ENCODE measurements at regions not wholly inside any gene's neighbourhood (a gene's known extent, or its start where the extent isn't known, plus 50 kb on each side); places are given as distances from the start of the nearest gene placed in this dataset.

DNA sequence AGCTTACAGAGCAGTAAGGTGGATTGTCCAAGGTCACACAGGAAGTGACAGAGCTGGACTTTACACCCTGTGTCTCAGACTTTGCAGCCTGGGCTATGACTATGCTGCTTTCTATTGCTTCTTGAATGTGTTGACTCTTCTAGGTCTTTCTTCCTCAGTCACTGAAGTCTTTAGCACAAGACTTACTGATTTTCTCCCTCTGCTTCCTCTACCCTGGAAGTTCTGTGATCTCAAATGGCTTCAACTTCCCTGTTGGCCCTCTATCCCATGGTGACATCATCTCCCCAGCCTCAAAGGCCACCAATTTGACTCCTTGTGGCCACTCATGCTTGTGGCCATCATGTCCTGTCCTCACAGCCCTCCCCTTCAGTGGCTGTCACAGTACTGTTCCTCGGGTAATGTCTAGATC lies 181.3 kb downstream of the HS3ST3A1 start:
- Histone ChIP-seq H3K9me3 (ENCODE audit: insufficient read depth in 2 of 2, low read depth in 1 of 2, low read length in 1 of 2) (no peaks in the 10 kb centered on the region), H4K20me1 (replicated peaks in 1 of 2; ENCODE audit: control insufficient read depth in 1 of 2, insufficient read depth in 2 of 2, low read length in 2 of 2) (no peaks in the 10 kb centered on the region), H3K27ac (ENCODE audit: low read depth, low read length) (no peak overlapping the region), H3K79me1 (ENCODE audit: low read depth, low read length) (no peaks in the 10 kb centered on the region), H3K18ac (ENCODE audit: extremely low read depth, low read length) (no peak overlapping the region), H2AK5ac (ENCODE audit: low read depth, low read length) (no peak overlapping the region), H3K23me2 (ENCODE audit: low read depth, low read length) (no peaks in the 10 kb centered on the region), H2BK120ac (replicated peaks; ENCODE audit: low read depth, low read length) (no peak overlapping the region), H4K5ac (ENCODE audit: insufficient read length, low read depth, low read length) (no peak overlapping the region), H3K4me2 (ENCODE audit: insufficient read depth in 1 of 2, low read depth in 2 of 2, low read length in 2 of 2) (no peak overlapping the region), H3K23ac (ENCODE audit: insufficient read length) (no peak overlapping the region), H2BK20ac (ENCODE audit: low read length) (no peak overlapping the region), H3K9ac (replicated peaks in 1 of 4; ENCODE audit: extremely low read depth in 1 of 4, low read depth in 3 of 4, low read length in 3 of 4) (no peak overlapping the region), H3K4me3 (ENCODE audit: extremely low read depth in 1 of 4, insufficient read depth in 2 of 4, low read depth in 3 of 4, low read length in 4 of 4) (no peak overlapping the region), H3K27me3 (replicated peaks in 1 of 4; ENCODE audit: control insufficient read depth in 3 of 4, extremely low read depth in 1 of 4, insufficient read depth in 3 of 4, low read length in 3 of 4) (peaks cover 0 to 1% (median 0%) of the 10 kb centered on the region in 4 experiments; a peak in 1 of 7 replicates), H2BK12ac (ENCODE audit: low read depth, low read length) (no peak overlapping the region), H3K79me2 (ENCODE audit: control insufficient read depth in 1 of 2, insufficient read depth in 2 of 2, low read length in 2 of 2) (no peaks in the 10 kb centered on the region), H4K8ac (ENCODE audit: extremely low read depth, insufficient read depth, low read length) (no peak overlapping the region), H3K4ac (replicated peaks; ENCODE audit: insufficient read length, low read depth, low read length) (no peak overlapping the region), H3K36me3 (ENCODE audit: control insufficient read depth in 2 of 4, insufficient read depth in 4 of 4, low read length in 3 of 4) (no peaks in the 10 kb centered on the region), H2AFZ (ENCODE audit: low read length) (no peak overlapping the region), H3K4me1 (replicated peaks in 1 of 4; ENCODE audit: control insufficient read depth in 3 of 4, insufficient read depth in 4 of 4, low read length in 3 of 4) (no peaks in the 10 kb centered on the region), H2BK15ac (ENCODE audit: low read length) (no peak overlapping the region), H2BK5ac (ENCODE audit: low read depth, low read length) (no peak overlapping the region), H3K14ac (ENCODE audit: insufficient read length) (no peak overlapping the region), H4K91ac (replicated peaks; ENCODE audit: insufficient read length, low read length) (no peak overlapping the region), H3K56ac (replicated peaks; ENCODE audit: insufficient read length, low read depth, low read length) (no peak overlapping the region)
- DNase-seq (ENCODE audit: low read depth in 1 of 2, low spot score in 2 of 2): no peak
- no peak for FAIRE-seq
- WGBS, 2 experiments (ENCODE audit: extremely low coverage in 1 of 2, insufficient coverage in 1 of 2, insufficient read length in 1 of 2, insufficient replicate concordance in 2 of 2, low coverage in 1 of 2, low lambda C conversion rate in 2 of 2, missing lambda C conversion rate in 1 of 2): 90% methylated on average over 1 of the region's 1 CpG; no CpG with 5 or more reads in 1 of the 2 experiments
- ChIA-PET CTCF (ENCODE audit: partially characterized antibody) (no interaction called here), POLR2A (ENCODE audit: partially characterized antibody) (no interaction called here)
- no peak for TF ChIP-seq TAF1 (IDR thresholded peaks at IDR 0.05; ENCODE audit: low read depth, low read length)
- TF ChIP-seq, protein P1, sequence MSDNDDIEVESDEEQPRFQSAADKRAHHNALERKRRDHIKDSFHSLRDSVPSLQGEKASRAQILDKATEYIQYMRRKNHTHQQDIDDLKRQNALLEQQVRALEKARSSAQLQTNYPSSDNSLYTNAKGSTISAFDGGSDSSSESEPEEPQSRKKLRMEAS (IDR thresholded peaks at IDR 0.05): no peak
- no peak for TF ChIP-seq KDM4A (IDR thresholded peaks at IDR 0.05; ENCODE audit: low read depth, low read length, severe bottlenecking)
- no peak for TF ChIP-seq HDAC2 (IDR thresholded peaks at IDR 0.05; ENCODE audit: borderline replicate concordance in 1 of 2, low read depth in 2 of 2, low read length in 2 of 2)
- TF ChIP-seq POLR2AphosphoS5 (IDR thresholded peaks at IDR 0.05; ENCODE audit: low read depth, low read length): no peak
- no peak for TF ChIP-seq NRF1 (IDR thresholded peaks at IDR 0.05; ENCODE audit: low read depth, low read length)
- TF ChIP-seq SIX5 (IDR thresholded peaks at IDR 0.05; ENCODE audit: low read depth, low read length): no peak
- no peak for TF ChIP-seq NANOG (IDR thresholded peaks at IDR 0.05; ENCODE audit: insufficient read depth, low read depth, low read length, poor library complexity, severe bottlenecking)
- TF ChIP-seq EZH2 (IDR thresholded peaks at IDR 0.05; ENCODE audit: low read depth, low read length, severe bottlenecking): no peak
- TF ChIP-seq CREB1 (IDR thresholded peaks at IDR 0.05): no peak
- TF ChIP-seq SUZ12 (IDR thresholded peaks at IDR 0.05; ENCODE audit: low read length): no peak
- TF ChIP-seq FOSL1 (IDR thresholded peaks at IDR 0.05; ENCODE audit: insufficient read depth, low read depth, low read length): no peak
